H1 (cell line): ENCODE measurements at regions not wholly inside any gene's neighbourhood (a gene's known extent, or its start where the extent isn't known, plus 50 kb on each side); places are given as distances from the start of the nearest gene placed in this dataset.

Experiments used
- CTCF ChIP-seq, 3 experiments: IDR thresholded peaks; 1 replicate in 2 of 3; 2 replicates in 1 of 3; pipeline versions ENCODE4 v1.5.1 to v1.6.1; 2011; ENCODE audit warnings: low read length in 3 of 3, mild to moderate bottlenecking in 3 of 3, inconsistent platforms in 2 of 3, low read depth in 1 of 3, moderate library complexity in 1 of 3; ENCODE audit not compliant: insufficient read depth in 1 of 3; ENCODE audit errors: control extremely low read depth in 1 of 3
- POU5F1 ChIP-seq: IDR thresholded peaks from 2 replicates; pipeline ENCODE4 v1.6.1; 2011; ENCODE audit warnings: low read depth, mild to moderate bottlenecking, low read length, moderate library complexity

GRCh38 chr1:37391211-37392011 is 83.0 kb upstream of the ZC3H12A start (continued):
- TF ChIP-seq CTCF (IDR thresholded peaks at IDR 0.05; ENCODE audit: control extremely low read depth in 1 of 3, insufficient read depth in 1 of 3, low read depth in 1 of 3, low read length in 3 of 3) (peak; percentile 33 to 63 (median 58)), POU5F1 (no peak)
